WTC11 (cell line): ENCODE measurements at regions not wholly inside any gene's neighbourhood (a gene's known extent, or its start where the extent isn't known, plus 50 kb on each side); places are given as distances from the start of the nearest gene placed in this dataset.

Experiments
- ATAC-seq: fragments of 200-7000 bp; cut with Tn5 transposase; 2 replicates; pipeline ENCODE4 v1.10.0; 2021; ENCODE audit warnings: mild to moderate bottlenecking, moderate library complexity
- CTCF ChIA-PET: fragments of 300-600 bp; sonication (Branson Sonifier 250); formaldehyde crosslinking; loops from one replicate; lab custom pipeline; 2021; ENCODE audit warnings: antibody characterized with exemption; lab: Charles Lee
- POLR2A ChIA-PET: fragments of 350-600 bp; sonication (Branson Sonifier 250); formaldehyde crosslinking; loops from one replicate; lab custom pipeline; 2021; ENCODE audit warnings: antibody characterized with exemption; lab: Charles Lee
- DNase-seq: peaks from one replicate; pipeline ENCODE4 v3.0.0; 2021; ENCODE audit warnings: low spot score
- H3K27ac Mint-ChIP-seq: 2 replicates; pipeline ENCODE4 v1.8.0; 2021; ENCODE audit warnings: mixed read lengths
- H3K27me3 Mint-ChIP-seq: 2 replicates; pipeline ENCODE4 v1.8.0; 2021; ENCODE audit warnings: low read depth, mild to moderate bottlenecking, moderate library complexity, mixed read lengths
- H3K36me3 Mint-ChIP-seq: 2 replicates; pipeline ENCODE4 v1.8.0; 2021; ENCODE audit warnings: mixed read lengths
- H3K4me1 Mint-ChIP-seq: 2 replicates; pipeline ENCODE4 v1.8.0; 2022; ENCODE audit warnings: mixed read lengths
- H3K4me3 Mint-ChIP-seq: 2 replicates; pipeline ENCODE4 v1.8.0; 2021; ENCODE audit warnings: mild to moderate bottlenecking, moderate library complexity, mixed read lengths
- H3K9me3 Mint-ChIP-seq: 2 replicates; pipeline ENCODE4 v1.8.0; 2021; ENCODE audit warnings: mixed read lengths
- AFF4 ChIP-seq: sonication (generic); formaldehyde crosslinking; IDR thresholded peaks from 2 replicates; pipeline ENCODE4 v1.8.1; 2023; ENCODE audit warnings: mild to moderate bottlenecking, missing genetic modification reagents, borderline replicate concordance
- AR ChIP-seq: fragments of 250-450 bp; sonication (Bioruptor Pico); IDR thresholded peaks from 2 replicates; pipeline ENCODE4 v1.9.0; 2021; ENCODE audit warnings: mild to moderate bottlenecking
- CDX4 ChIP-seq: fragments of 250-450 bp; sonication (Bioruptor Pico); IDR thresholded peaks from 2 replicates; pipeline ENCODE4 v1.9.0; 2021; ENCODE audit warnings: moderate library complexity, mild to moderate bottlenecking, inconsistent platforms, borderline replicate concordance
- CREB1 ChIP-seq: sonication (generic); formaldehyde crosslinking; IDR thresholded peaks from 2 replicates; pipeline ENCODE4 v1.8.0; 2023; ENCODE audit warnings: mild to moderate bottlenecking, missing genetic modification reagents
- CTCF ChIP-seq: fragments of 200-600 bp; IDR thresholded peaks from 2 replicates; pipeline ENCODE4 v1.8.0; 2022; ENCODE audit warnings: antibody characterized with exemption
- E2F5 ChIP-seq: sonication (generic); formaldehyde crosslinking; IDR thresholded peaks from 2 replicates; pipeline ENCODE4 v1.8.1; 2022; ENCODE audit warnings: mild to moderate bottlenecking, moderate library complexity, missing genetic modification reagents
- FOXP1 ChIP-seq: sonication (generic); formaldehyde crosslinking; IDR thresholded peaks from 2 replicates; pipeline ENCODE4 v1.8.0; 2022; ENCODE audit warnings: missing genetic modification reagents, mild to moderate bottlenecking, moderate library complexity, borderline replicate concordance
- GTF2I ChIP-seq: fragments of 250-450 bp; sonication (Bioruptor Pico); conservative IDR thresholded peaks from 2 replicates; pipeline ENCODE4 v1.4.0; 2021; ENCODE audit warnings: mild to moderate bottlenecking
- HMGA2 ChIP-seq: fragments of 250-450 bp; sonication (Bioruptor Pico); IDR thresholded peaks from 2 replicates; pipeline ENCODE4 v1.4.0; 2021; ENCODE audit warnings: mild to moderate bottlenecking, moderate library complexity
- JAZF1 ChIP-seq: fragments of 250-450 bp; sonication (Bioruptor Pico); IDR thresholded peaks from 2 replicates; pipeline ENCODE4 v1.9.0; 2021; ENCODE audit warnings: moderate library complexity, mild to moderate bottlenecking, inconsistent platforms
- OVOL2 ChIP-seq: fragments of 250-450 bp; sonication (Bioruptor Pico); IDR thresholded peaks from 2 replicates; pipeline ENCODE4 v1.9.0; 2021; ENCODE audit warnings: mild to moderate bottlenecking, borderline replicate concordance
- PRDM15 ChIP-seq: sonication (generic); formaldehyde crosslinking; IDR thresholded peaks from 2 replicates; pipeline ENCODE4 v1.8.0; 2022; ENCODE audit warnings: missing genetic modification reagents
- PREB ChIP-seq: sonication (generic); formaldehyde crosslinking; IDR thresholded peaks from 2 replicates; pipeline ENCODE4 v1.8.1; 2022; ENCODE audit warnings: mild to moderate bottlenecking, missing genetic modification reagents, moderate library complexity, borderline replicate concordance
- PRRX2 ChIP-seq: fragments of 250-450 bp; sonication (Bioruptor Pico); IDR thresholded peaks from 2 replicates; pipeline ENCODE4 v1.8.0; 2021; ENCODE audit warnings: mild to moderate bottlenecking
- SMAD3 ChIP-seq: sonication (generic); formaldehyde crosslinking; IDR thresholded peaks from 2 replicates; pipeline ENCODE4 v1.8.0; 2022; ENCODE audit warnings: missing genetic modification reagents, mild to moderate bottlenecking, borderline replicate concordance
- SMAD4 ChIP-seq: sonication (generic); formaldehyde crosslinking; IDR thresholded peaks from 2 replicates; pipeline ENCODE4 v1.8.0; 2022; ENCODE audit warnings: mild to moderate bottlenecking, missing genetic modification reagents
- ZBTB21 ChIP-seq: sonication (generic); formaldehyde crosslinking; IDR thresholded peaks from 2 replicates; pipeline ENCODE4 v1.8.1; 2023; ENCODE audit warnings: mild to moderate bottlenecking, missing genetic modification reagents, borderline replicate concordance
- ZNF416 ChIP-seq: fragments of 250-450 bp; sonication (Bioruptor Pico); IDR thresholded peaks from 2 replicates; pipeline ENCODE4 v1.9.0; 2021; ENCODE audit warnings: mild to moderate bottlenecking, inconsistent platforms
- ZNF512 ChIP-seq: sonication (generic); formaldehyde crosslinking; IDR thresholded peaks from 2 replicates; pipeline ENCODE4 v1.8.1; 2022; ENCODE audit warnings: missing genetic modification reagents, borderline replicate concordance

- no peak for TF ChIP-seq AR (CRISPR knock-in tag)
Observed at GRCh38 chr6:93989630-93990029, 570.3 kb upstream of the EPHA7 start (continued).

- no peak overlapping the region for H3K27ac Mint-ChIP-seq
- CTCF ChIA-PET = interaction anchor here (1.1 kb wide), 1 partner anchor 264 kb away, joined by 3 read pairs; no protein-coding TSS in a partner anchor
- no peaks in the 10 kb centered on the region for H3K9me3 Mint-ChIP-seq
- POLR2A ChIA-PET = no interaction called here
- peaks cover 12% of the 10 kb centered on the region for H3K4me1 Mint-ChIP-seq
- DNase-seq = no peak
- no peak overlapping the region for H3K4me3 Mint-ChIP-seq
- H3K27me3 Mint-ChIP-seq = no peaks in the 10 kb centered on the region
- no peaks in the 10 kb centered on the region for H3K36me3 Mint-ChIP-seq
- ATAC-seq = peak; percentile 92
- TF ChIP-seq HMGA2 (no peak), E2F5 (CRISPR knock-in tag) (no peak), AFF4 (no peak), CTCF (no peak), ZNF416 (CRISPR knock-in tag) (no peak), PREB (CRISPR knock-in tag) (no peak), SMAD3 (CRISPR knock-in tag) (no peak), GTF2I (CRISPR knock-in tag) (no peak), CDX4 (CRISPR knock-in tag) (no peak), ZNF512 (CRISPR knock-in tag) (no peak), SMAD4 (CRISPR knock-in tag) (no peak), OVOL2 (no peak), ZBTB21 (CRISPR knock-in tag) (no peak), JAZF1 (CRISPR knock-in tag) (no peak), FOXP1 (CRISPR knock-in tag) (no peak), CREB1 (CRISPR knock-in tag) (no peak), PRDM15 (CRISPR knock-in tag) (no peak), PRRX2 (CRISPR knock-in tag) (no peak)
Observed at GRCh38 chr6:93985953-93986352, 566.6 kb upstream of the EPHA7 start.
